DND-41 (cell line): ENCODE measurements at regions not wholly inside any gene's neighbourhood (a gene's known extent, or its start where the extent isn't known, plus 50 kb on each side); places are given as distances from the start of the nearest gene placed in this dataset.

Experiments used
- CTCF ChIP-seq: IDR thresholded peaks from 2 replicates; pipeline ENCODE4 v1.5.1; 2012; ENCODE audit warnings: borderline replicate concordance, low read length, moderate library complexity, mild to moderate bottlenecking; ENCODE audit not compliant: poor library complexity, severe bottlenecking; ENCODE audit errors: extremely low read depth
- EZH2 ChIP-seq: IDR thresholded peaks from 3 replicates; pipeline ENCODE4 v1.6.1; 2012; ENCODE audit warnings: borderline replicate concordance, low read depth, mild to moderate bottlenecking, moderate library complexity, low read length, inconsistent platforms; ENCODE audit not compliant: severe bottlenecking

DNA sequence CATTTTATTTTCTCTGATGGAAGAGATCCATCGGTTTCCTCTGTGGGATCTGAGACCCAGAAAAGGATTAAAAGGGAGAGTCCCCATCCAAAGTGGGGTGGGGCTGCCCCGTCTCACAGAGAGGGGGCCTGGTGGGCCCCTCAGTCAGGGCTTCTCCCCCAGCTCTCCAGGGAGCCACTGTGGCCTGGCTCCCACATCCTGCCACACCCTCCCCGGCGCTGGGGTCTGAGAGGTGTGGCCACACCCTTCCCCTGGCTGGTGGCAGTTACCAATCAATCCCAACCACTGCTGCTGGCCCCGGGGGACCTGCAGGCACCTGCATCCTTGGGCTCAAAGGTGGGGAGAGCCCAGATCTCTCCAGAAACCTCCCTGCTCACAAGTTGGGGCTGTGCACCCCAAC lies 161.8 kb upstream of the IQSEC1 start:
- TF ChIP-seq CTCF, result no peak
- TF ChIP-seq EZH2, result no peak
